ENCODE measurements at regions not wholly inside any gene's neighbourhood (a gene's known extent, or its start where the extent isn't known, plus 50 kb on each side); places are given as distances from the start of the nearest gene placed in this dataset.

- Histone ChIP-seq H3K27ac (no peak overlapping the region), H3K4me3 (no peak overlapping the region), H3K9me3 (no peaks in the 10 kb centered on the region), H3K4me1 (peaks cover 6% of the 10 kb centered on the region), H3K36me3 (ENCODE audit: insufficient read depth in 1 of 2, low read depth in 1 of 2) (no peaks in the 10 kb centered on the region), H3K27me3 (ENCODE audit: insufficient read depth in 3 of 3, low read length in 2 of 3) (no peaks in the 10 kb centered on the region)
- intact Hi-C loops (cut with DNase I) = no loop called here
- TF ChIP-seq CTCF (IDR thresholded peaks at IDR 0.05) = no peak
- DNase-seq = no peak
- WGBS, 3 donors = 71 to 79% (median 77%) methylated on average over 3 of the region's 3 CpGs
- no peak for ATAC-seq
Measured at GRCh38 chr14:51165415-51165814, 70.5 kb upstream of the TRIM9 start.

- intact Hi-C loops (cut with DNase I) = no loop called here
- Histone ChIP-seq H3K27me3 (ENCODE audit: insufficient read depth in 3 of 3, low read length in 2 of 3) (no peaks in the 10 kb centered on the region), H3K4me1 (peaks cover 6% of the 10 kb centered on the region), H3K27ac (no peak overlapping the region), H3K4me3 (no peak overlapping the region), H3K9me3 (no peaks in the 10 kb centered on the region), H3K36me3 (ENCODE audit: insufficient read depth in 1 of 2, low read depth in 1 of 2) (no peaks in the 10 kb centered on the region)
- no peak for TF ChIP-seq CTCF (IDR thresholded peaks at IDR 0.05)
- no peak for DNase-seq
- ATAC-seq = peak in 3 of 4 donors; percentile 56 to 81 (median 80)
Measured at GRCh38 chr14:51167587-51168214, 72.3 kb upstream of the TMX1 start.

- Histone ChIP-seq H3K36me3 (ENCODE audit: insufficient read depth in 1 of 2, low read depth in 1 of 2) (no peaks in the 10 kb centered on the region), H3K27ac (no peak overlapping the region), H3K9me3 (no peaks in the 10 kb centered on the region), H3K4me3 (no peak overlapping the region), H3K4me1 (peaks cover 6% of the 10 kb centered on the region), H3K27me3 (ENCODE audit: insufficient read depth in 3 of 3, low read length in 2 of 3) (no peaks in the 10 kb centered on the region)
- intact Hi-C loops (cut with DNase I) = no loop called here
- ATAC-seq (peak in 1 of 4 donors; percentile 19), DNase-seq (no peak)
- no peak for TF ChIP-seq CTCF (IDR thresholded peaks at IDR 0.05)
- 46 to 57% (median 51%) methylated on average over 2 of the region's 2 CpGs for WGBS, 3 donors
Measured at GRCh38 chr14:51168215-51168613, 71.8 kb upstream of the TMX1 start.

- DNase-seq = no peak
- H3K9me3 ChIP-seq = no peaks in the 10 kb centered on the region
- peaks cover under 1% of the 10 kb centered on the region for H3K4me1 ChIP-seq
- no peaks in the 10 kb centered on the region for H3K36me3 ChIP-seq (ENCODE audit: insufficient read depth in 1 of 2, low read depth in 1 of 2)
- intact Hi-C loops (cut with DNase I) = no loop called here
- no peak overlapping the region for H3K27ac ChIP-seq
- no peak for TF ChIP-seq CTCF (IDR thresholded peaks at IDR 0.05)
- ATAC-seq = no peak
- H3K4me3 ChIP-seq = no peak overlapping the region
- H3K27me3 ChIP-seq (ENCODE audit: insufficient read depth in 3 of 3, low read length in 2 of 3) = no peaks in the 10 kb centered on the region
- 57 to 72% (median 63%) methylated on average over 1 of the region's 1 CpG for WGBS, 3 donors
Measured at GRCh38 chr14:51173863-51174262, 66.2 kb upstream of the TMX1 start.

GRCh38 chr14:51176839-51177238, 63.2 kb upstream of the TMX1 start:
- TF ChIP-seq CTCF (IDR thresholded peaks at IDR 0.05) = no peak
- no peaks in the 10 kb centered on the region for H3K4me1 ChIP-seq
- DNase-seq = no peak
- H3K27ac ChIP-seq = no peak overlapping the region
- 11 to 18% (median 12%) methylated on average over 4 of the region's 4 CpGs for WGBS, 3 donors
- H3K36me3 ChIP-seq (ENCODE audit: insufficient read depth in 1 of 2, low read depth in 1 of 2) = no peaks in the 10 kb centered on the region
- no peak for ATAC-seq
- no peaks in the 10 kb centered on the region for H3K27me3 ChIP-seq (ENCODE audit: insufficient read depth in 3 of 3, low read length in 2 of 3)
- no peaks in the 10 kb centered on the region for H3K9me3 ChIP-seq
- intact Hi-C loops (cut with DNase I) = no loop called here
- no peak overlapping the region for H3K4me3 ChIP-seq
